Neural cell (in vitro differentiated cells): ENCODE measurements at regions not wholly inside any gene's neighbourhood (a gene's known extent, or its start where the extent isn't known, plus 50 kb on each side); places are given as distances from the start of the nearest gene placed in this dataset.

Experiments used
- H2AFZ ChIP-seq: fragments of 200-600, 300-800 bp; sonication (generic), shearing (Covaris generic); 2 replicates; pipeline ENCODE4 v1.6.0; 2014; ENCODE audit warnings: low read depth, mild to moderate bottlenecking, antibody characterized with exemption, low read length, moderate library complexity
- H3F3A ChIP-seq: fragments of 200-600 bp; shearing (Covaris generic); 2 replicates; pipeline ENCODE4 v1.6.1; 2016; ENCODE audit warnings: mild to moderate bottlenecking, moderate library complexity, mixed read lengths, antibody characterized with exemption, low read length; ENCODE audit not compliant: insufficient read depth, poor library complexity, severe bottlenecking
- H3K27ac ChIP-seq: fragments of 200-600, 300-800 bp; sonication (generic), shearing (Covaris generic); 2 replicates; pipeline ENCODE4 v1.5.1; 2014; ENCODE audit warnings: mild to moderate bottlenecking, low read length, moderate library complexity
- H3K27me3 ChIP-seq: fragments of 300-800, 200-600 bp; sonication (generic), shearing (Covaris generic); 2 replicates; pipeline ENCODE4 v1.6.0; 2014; ENCODE audit warnings: mild to moderate bottlenecking, low read depth, low read length, moderate library complexity; ENCODE audit not compliant: insufficient read depth
- H3K36me3 ChIP-seq: fragments of 300-800, 200-600 bp; sonication (generic), shearing (Covaris generic); 2 replicates; pipeline ENCODE4 v1.5.1; 2014; ENCODE audit warnings: mild to moderate bottlenecking, antibody characterized with exemption, low read length, moderate library complexity; ENCODE audit not compliant: insufficient read depth
- H3K4me2 ChIP-seq: fragments of 300-800, 200-600 bp; sonication (generic), shearing (Covaris generic); 2 replicates; pipeline ENCODE4 v1.6.0; 2014; ENCODE audit warnings: mild to moderate bottlenecking, low read length
- H3K4me3 ChIP-seq: fragments of 300-800, 200-600 bp; sonication (generic), shearing (Covaris generic); 2 replicates; pipeline ENCODE4 v1.5.1; 2014; ENCODE audit warnings: mild to moderate bottlenecking, low read length, moderate library complexity
- H3K79me2 ChIP-seq: fragments of 200-600 bp; shearing (Covaris generic); replicated peaks from 2 replicates; pipeline ENCODE4 v1.6.0; 2014; ENCODE audit warnings: mild to moderate bottlenecking, low read length, moderate library complexity; ENCODE audit not compliant: insufficient read depth
- H3K9ac ChIP-seq: fragments of 300-800, 200-600 bp; sonication (generic), shearing (Covaris generic); 2 replicates; pipeline ENCODE4 v1.6.1; 2016; ENCODE audit warnings: mild to moderate bottlenecking, low read length, mixed read lengths
- H3K9me2 ChIP-seq: fragments of 200-600 bp; shearing (Covaris generic); 2 replicates; pipeline ENCODE4 v1.6.1; 2016; ENCODE audit warnings: mild to moderate bottlenecking, low read length, mixed read lengths; ENCODE audit not compliant: insufficient read depth
- H3K9me3 ChIP-seq: fragments of 200-600, 300-800 bp; sonication (generic), shearing (Covaris generic); 2 replicates; pipeline ENCODE4 v1.6.1; 2016; ENCODE audit warnings: mild to moderate bottlenecking, mixed run types, low read length, moderate library complexity, mixed read lengths
- H4K20me1 ChIP-seq: fragments of 200-600 bp; shearing (Covaris generic); 2 replicates; pipeline ENCODE4 v1.6.1; 2016; ENCODE audit warnings: mild to moderate bottlenecking, mixed run types; ENCODE audit not compliant: insufficient read depth
- CTCF ChIP-seq: fragments of 450-650 bp; IDR thresholded peaks from 2 replicates; pipeline ENCODE4 v1.5.1; 2014; ENCODE audit warnings: antibody characterized with exemption, mild to moderate bottlenecking, moderate library complexity; ENCODE audit not compliant: poor library complexity, severe bottlenecking
- EP300 ChIP-seq: fragments of 450-650 bp; conservative IDR thresholded peaks from 2 replicates; pipeline ENCODE4 v1.6.1; 2014; ENCODE audit warnings: antibody characterized with exemption, mild to moderate bottlenecking, moderate library complexity; ENCODE audit not compliant: poor library complexity, severe bottlenecking
- EZH2 ChIP-seq: fragments of 200-600, 300-800 bp; shearing (Covaris generic), sonication (generic); IDR thresholded peaks from 2 replicates; pipeline ENCODE4 v1.6.1; 2014; ENCODE audit warnings: antibody characterized with exemption, low read length, borderline replicate concordance, mild to moderate bottlenecking; ENCODE audit not compliant: insufficient read depth, poor library complexity, severe bottlenecking
- MXI1 ChIP-seq: fragments of 450-650 bp; conservative IDR thresholded peaks from 2 replicates; pipeline ENCODE4 v1.6.1; 2014; ENCODE audit warnings: antibody characterized with exemption, mild to moderate bottlenecking; ENCODE audit not compliant: poor library complexity, severe bottlenecking
- POLR2AphosphoS5 ChIP-seq: IDR thresholded peaks from 2 replicates; pipeline ENCODE4 v1.6.1; 2012
- RAD21 ChIP-seq: fragments of 450-650 bp; conservative IDR thresholded peaks from 2 replicates; pipeline ENCODE4 v1.6.1; 2014; ENCODE audit warnings: antibody characterized with exemption, mild to moderate bottlenecking, moderate library complexity
- REST ChIP-seq: IDR thresholded peaks from 2 replicates; pipeline ENCODE4 v1.6.1; 2012; ENCODE audit warnings: borderline replicate concordance
- SMC3 ChIP-seq: fragments of 450-650 bp; conservative IDR thresholded peaks from 2 replicates; pipeline ENCODE4 v1.6.1; 2014; ENCODE audit warnings: antibody characterized with exemption, mild to moderate bottlenecking, moderate library complexity; ENCODE audit not compliant: poor library complexity
- TAF1 ChIP-seq: IDR thresholded peaks from 2 replicates; pipeline ENCODE4 v1.6.1; 2012; ENCODE audit warnings: low read depth

- Histone ChIP-seq H3K9me2 (no peaks in the 10 kb centered on the region), H3K36me3 (no peaks in the 10 kb centered on the region), H3K79me2 (no peaks in the 10 kb centered on the region), H2AFZ (no peak overlapping the region), H3K4me3 (no peak overlapping the region), H3K27ac (no peak overlapping the region), H3K27me3 (no peaks in the 10 kb centered on the region), H3K4me2 (no peak overlapping the region), H4K20me1 (no peaks in the 10 kb centered on the region), H3K9ac (no peak overlapping the region), H3F3A (no peaks in the 10 kb centered on the region), H3K9me3 (no peaks in the 10 kb centered on the region)
- TF ChIP-seq POLR2AphosphoS5 (no peak), MXI1 (no peak), SMC3 (no peak), CTCF (no peak), RAD21 (no peak), TAF1 (no peak), REST (no peak), EP300 (no peak), EZH2 (no peak)
These were observed 1305.0 kb downstream of the ROBO2 start for GRCh38 chr3:78344918-78345317.

GRCh38 chr3:78347176-78347575, 1307.3 kb downstream of the ROBO2 start:
- no peak overlapping the region for H3K4me3 ChIP-seq
- no peak overlapping the region for H3K27ac ChIP-seq
- no peaks in the 10 kb centered on the region for H3K27me3 ChIP-seq
- no peak overlapping the region for H2AFZ ChIP-seq
- no peak overlapping the region for H3K9ac ChIP-seq
- TF ChIP-seq CTCF (no peak), POLR2AphosphoS5 (no peak), MXI1 (no peak), EP300 (no peak), SMC3 (no peak), EZH2 (no peak), RAD21 (no peak), TAF1 (no peak), REST (no peak)
- H4K20me1 ChIP-seq: no peaks in the 10 kb centered on the region
- no peak overlapping the region for H3K4me2 ChIP-seq
- H3K36me3 ChIP-seq: no peaks in the 10 kb centered on the region
- no peaks in the 10 kb centered on the region for H3K9me3 ChIP-seq
- H3K9me2 ChIP-seq: no peaks in the 10 kb centered on the region
- H3K79me2 ChIP-seq: no peaks in the 10 kb centered on the region
- no peaks in the 10 kb centered on the region for H3F3A ChIP-seq
